ENCODE measurements at regions not wholly inside any gene's neighbourhood (a gene's known extent, or its start where the extent isn't known, plus 50 kb on each side); places are given as distances from the start of the nearest gene placed in this dataset.

- no peak for DNase-seq (ENCODE audit: low spot score)
- 75% methylated on average over 5 of the region's 5 CpGs for WGBS
- TF ChIP-seq CTCF (IDR thresholded peaks at IDR 0.05), result no peak
- TF ChIP-seq POLR2A (IDR thresholded peaks at IDR 0.05), result no peak
- TF ChIP-seq POLR2AphosphoS5 (IDR thresholded peaks at IDR 0.05), result no peak
- no peaks in the 10 kb centered on the region for H3K9me3 ChIP-seq
- H3K4me3 ChIP-seq, result no peak overlapping the region
- no peaks in the 10 kb centered on the region for H3K36me3 ChIP-seq
- H3K27ac ChIP-seq, result no peak overlapping the region
- no peaks in the 10 kb centered on the region for H3K4me1 ChIP-seq (replicated peaks)
- no peaks in the 10 kb centered on the region for H3K27me3 ChIP-seq (replicated peaks; ENCODE audit: insufficient read depth)
- intact Hi-C loops (cut with DNase I), result no loop called here
These were observed 53.8 kb upstream of the FAM204A start for GRCh38 chr10:118395947-118396346.

GRCh38 chr10:118394301-118395200 lies 52.4 kb upstream of the FAM204A start:
- no peak overlapping the region for H3K27ac ChIP-seq
- no peak overlapping the region for H3K4me3 ChIP-seq
- H3K36me3 ChIP-seq, result no peaks in the 10 kb centered on the region
- H3K9me3 ChIP-seq, result no peaks in the 10 kb centered on the region
- WGBS, result 24% methylated on average over 8 of the region's 8 CpGs
- no peak for DNase-seq (ENCODE audit: low spot score)
- H3K27me3 ChIP-seq (replicated peaks; ENCODE audit: insufficient read depth), result no peaks in the 10 kb centered on the region
- TF ChIP-seq POLR2A (IDR thresholded peaks at IDR 0.05), result no peak
- TF ChIP-seq POLR2AphosphoS5 (IDR thresholded peaks at IDR 0.05), result peak; percentile 27
- TF ChIP-seq CTCF (IDR thresholded peaks at IDR 0.05), result no peak
- no peaks in the 10 kb centered on the region for H3K4me1 ChIP-seq (replicated peaks)
- intact Hi-C loops (cut with DNase I), result no loop called here

- DNase-seq (ENCODE audit: low spot score), result no peak
- Histone ChIP-seq H3K4me1 (replicated peaks) (no peaks in the 10 kb centered on the region), H3K27ac (no peak overlapping the region), H3K36me3 (no peaks in the 10 kb centered on the region), H3K4me3 (no peak overlapping the region), H3K9me3 (no peaks in the 10 kb centered on the region), H3K27me3 (replicated peaks; ENCODE audit: insufficient read depth) (no peaks in the 10 kb centered on the region)
- intact Hi-C loops (cut with DNase I), result no loop called here
- no peak for TF ChIP-seq CTCF (IDR thresholded peaks at IDR 0.05)
- no peak for TF ChIP-seq POLR2A (IDR thresholded peaks at IDR 0.05)
- TF ChIP-seq POLR2AphosphoS5 (IDR thresholded peaks at IDR 0.05), result no peak
- 86% methylated on average over 5 of the region's 5 CpGs for WGBS
These were observed 50.6 kb upstream of the FAM204A start for GRCh38 chr10:118392761-118393160.

All from prostate gland (tissue), 2 donors.